ENCODE measurements at regions not wholly inside any gene's neighbourhood (a gene's known extent, or its start where the extent isn't known, plus 50 kb on each side); places are given as distances from the start of the nearest gene placed in this dataset.

- DNase-seq = no peak
These were observed 313.6 kb upstream of the SULF2 start for GRCh38 chr20:48098866-48099265.

- DNase-seq = no peak
These were observed 312.8 kb upstream of the SULF2 start for GRCh38 chr20:48098099-48098498.

DNA sequence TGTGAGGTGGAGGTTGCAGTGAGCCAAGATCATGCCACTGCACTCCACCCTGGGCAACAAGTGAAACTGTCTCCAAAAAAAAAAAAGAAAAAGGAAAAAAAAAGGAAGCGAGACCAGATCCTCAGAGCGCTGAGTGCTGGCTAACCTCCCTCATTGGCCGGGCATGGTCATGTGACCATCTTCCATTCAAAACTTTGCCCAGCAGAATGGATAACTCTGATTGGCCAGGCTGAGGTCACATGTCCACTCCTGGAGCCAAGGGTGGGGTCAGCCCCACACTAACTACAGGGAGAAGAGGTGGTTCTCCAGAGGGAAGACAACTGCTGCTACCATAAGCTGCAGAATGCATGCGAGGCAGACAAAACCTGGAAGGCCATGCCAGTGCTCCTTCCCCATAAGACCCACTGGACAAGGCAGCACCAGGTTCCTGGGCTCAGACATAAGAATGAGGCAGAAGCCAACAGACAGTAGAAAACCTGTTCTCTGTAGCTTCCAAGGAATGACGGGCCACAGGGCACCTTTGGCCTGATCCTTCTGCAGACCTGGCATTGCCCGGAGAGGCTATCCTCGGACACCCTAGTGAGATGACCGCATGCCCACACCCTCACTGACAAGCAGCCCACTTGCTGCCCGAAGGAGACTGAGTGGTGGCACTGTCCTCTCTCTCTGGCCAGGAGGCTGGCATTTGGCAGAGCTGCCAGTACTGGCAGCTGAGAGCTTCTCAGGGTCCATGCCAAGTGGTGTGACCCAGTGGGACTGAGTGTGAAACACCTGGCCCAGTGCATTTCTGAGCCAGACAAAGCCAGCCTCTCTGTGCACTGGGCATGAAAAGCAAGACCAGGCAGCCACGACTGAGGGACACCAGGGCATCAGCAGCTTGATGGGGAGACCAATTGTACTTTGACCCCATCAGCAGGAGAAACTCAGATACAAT is 311.9 kb upstream of the SULF2 start:
- no peak for DNase-seq

GRCh38 chr20:48096212-48096875 is 311.1 kb upstream of the SULF2 start:
- DNase-seq = no peak

- no peak for DNase-seq
These were observed 309.7 kb upstream of the SULF2 start for GRCh38 chr20:48094944-48095343.

- DNase-seq = no peak
These were observed 309.0 kb upstream of the SULF2 start for GRCh38 chr20:48094196-48094749.

DNA sequence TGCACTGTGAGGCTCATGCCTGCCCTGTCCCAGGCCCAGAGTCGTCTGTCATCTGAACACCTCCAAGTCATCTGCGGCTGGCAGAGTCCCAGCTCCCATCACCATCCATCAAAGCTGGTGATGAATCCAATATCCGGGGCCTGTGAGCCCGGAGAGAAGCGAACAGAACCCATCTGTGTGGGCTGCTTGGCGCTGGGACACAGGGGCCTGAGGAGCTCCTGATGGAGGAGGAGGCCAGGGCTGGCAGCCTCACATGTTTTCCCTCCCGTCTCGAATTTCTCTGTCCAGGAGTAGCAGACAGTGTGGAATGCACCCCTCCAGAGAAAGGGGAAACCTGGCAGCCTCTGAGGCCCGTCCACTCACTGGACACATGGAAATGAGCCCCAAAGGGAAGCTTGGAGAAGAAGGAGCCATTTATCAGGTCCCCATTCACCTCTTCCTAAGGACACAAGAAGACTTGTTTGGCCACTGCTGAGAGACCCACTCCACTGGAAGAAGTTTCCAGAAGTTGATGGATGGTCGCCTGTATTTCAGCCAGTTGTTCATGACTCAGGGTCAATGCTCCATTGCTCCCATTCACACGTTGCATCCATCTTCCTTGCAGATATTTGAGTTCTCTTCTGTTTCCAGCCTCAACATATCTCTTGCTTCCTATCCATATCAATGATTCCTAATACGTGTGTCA is 307.5 kb upstream of the SULF2 start:
- no peak for DNase-seq

- DNase-seq = no peak
These were observed 305.5 kb upstream of the SULF2 start for GRCh38 chr20:48090784-48091183.

GRCh38 chr20:48090314-48090713 is 305.0 kb upstream of the SULF2 start:
- DNase-seq = no peak

- no peak for DNase-seq
These were observed 295.3 kb upstream of the SULF2 start for GRCh38 chr20:48080583-48080982.

DNA sequence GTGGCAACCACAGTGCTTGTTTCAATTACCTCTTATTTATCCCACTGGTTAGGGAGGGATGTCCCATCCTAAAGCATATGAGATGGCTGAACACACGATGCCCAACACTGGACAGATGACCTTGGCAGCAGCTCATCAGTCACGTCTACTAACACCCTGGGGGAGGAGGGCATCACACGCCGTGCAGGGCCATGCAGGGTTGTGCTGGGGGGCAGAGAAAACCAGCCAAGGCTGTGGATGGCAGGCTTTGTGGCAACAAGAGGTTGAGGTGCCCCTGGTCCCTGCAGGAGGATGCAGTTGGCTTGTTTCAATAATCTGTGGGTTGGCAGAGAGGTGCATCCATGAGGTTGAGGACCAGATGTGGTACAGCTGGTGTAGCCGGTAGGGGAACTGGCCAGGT is 293.7 kb upstream of the SULF2 start:
- no peak for DNase-seq

DNA sequence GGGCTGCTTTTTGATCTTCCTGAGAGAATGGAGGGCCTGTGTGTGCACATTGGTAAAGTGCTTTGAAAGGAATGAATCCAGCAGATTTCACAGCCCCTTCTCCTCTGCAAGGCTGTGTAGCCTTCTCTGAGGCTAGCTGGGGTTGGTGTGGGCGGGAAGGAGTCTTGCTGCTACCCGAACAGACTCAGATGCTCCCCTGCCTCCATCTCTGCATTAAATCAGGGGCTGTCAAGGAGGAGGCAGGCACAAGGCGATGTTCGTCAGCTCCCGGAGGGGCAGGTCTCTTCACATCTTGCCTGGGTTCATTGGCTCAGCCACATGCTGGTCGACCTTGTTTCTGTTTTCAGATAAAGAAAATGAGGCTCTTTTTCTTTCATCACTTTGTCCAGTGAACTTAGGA is 291.5 kb upstream of the SULF2 start:
- no peak for DNase-seq

- DNase-seq = no peak
These were observed 291.0 kb upstream of the SULF2 start for GRCh38 chr20:48076247-48076646.

DNA sequence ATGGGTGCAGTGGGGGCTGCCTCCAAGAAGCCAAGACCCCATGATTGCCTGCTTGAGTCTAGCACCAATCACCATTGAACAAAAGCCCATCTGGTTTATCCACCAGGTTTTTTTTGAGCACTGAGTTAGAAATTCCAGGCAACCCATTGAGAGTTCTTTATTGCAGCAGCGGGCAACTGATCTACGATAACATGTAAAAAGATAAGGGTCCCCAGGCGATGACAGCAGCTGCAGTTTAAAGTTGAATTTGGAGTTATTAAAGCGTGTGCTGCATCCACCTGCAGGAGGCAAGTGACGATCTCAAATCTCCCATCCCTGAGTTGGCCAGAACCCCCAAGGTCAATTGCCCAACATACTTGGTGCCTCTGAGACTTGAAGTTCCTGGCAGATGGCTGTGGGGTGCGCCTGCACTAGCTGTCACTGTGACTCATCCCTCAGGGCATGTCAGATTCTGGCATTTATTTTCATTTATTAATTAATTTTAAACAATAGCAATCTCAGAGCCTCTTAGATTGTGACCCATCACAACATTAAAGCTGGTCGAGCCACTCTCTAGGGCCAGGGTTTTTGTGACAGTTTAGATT is 290.4 kb upstream of the SULF2 start:
- no peak for DNase-seq

DNA sequence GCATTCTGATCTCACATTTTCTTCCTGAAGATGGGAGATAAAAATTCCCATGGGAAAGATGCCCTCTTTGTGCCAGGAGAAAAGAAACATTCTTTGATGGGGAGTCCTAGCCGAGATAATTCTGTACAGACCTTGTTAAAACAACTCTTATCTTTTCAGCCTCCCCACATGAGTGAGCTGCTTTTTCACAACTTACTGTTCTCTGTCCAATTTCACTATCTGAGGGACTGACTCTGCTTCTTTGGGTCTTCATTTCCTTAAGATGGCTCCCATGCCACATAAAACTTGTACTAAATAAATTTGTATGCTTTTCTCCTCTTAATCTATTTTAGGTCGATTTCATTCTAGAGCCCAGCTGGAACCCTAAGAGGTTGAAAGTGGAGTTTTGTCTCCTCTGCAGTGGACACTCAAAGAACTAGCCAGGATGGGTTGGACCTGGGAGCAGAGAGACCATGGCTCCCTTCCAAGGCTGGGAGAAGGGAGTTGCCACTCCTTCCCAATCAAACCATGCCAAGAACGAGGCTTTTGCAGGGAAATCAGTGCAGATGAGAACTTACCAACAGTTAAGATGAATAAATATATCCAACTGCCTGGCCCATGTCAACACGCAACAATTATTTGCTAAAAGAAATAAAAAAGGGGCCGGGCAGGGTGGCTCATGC is 285.8 kb upstream of the SULF2 start:
- DNase-seq = no peak

DNA sequence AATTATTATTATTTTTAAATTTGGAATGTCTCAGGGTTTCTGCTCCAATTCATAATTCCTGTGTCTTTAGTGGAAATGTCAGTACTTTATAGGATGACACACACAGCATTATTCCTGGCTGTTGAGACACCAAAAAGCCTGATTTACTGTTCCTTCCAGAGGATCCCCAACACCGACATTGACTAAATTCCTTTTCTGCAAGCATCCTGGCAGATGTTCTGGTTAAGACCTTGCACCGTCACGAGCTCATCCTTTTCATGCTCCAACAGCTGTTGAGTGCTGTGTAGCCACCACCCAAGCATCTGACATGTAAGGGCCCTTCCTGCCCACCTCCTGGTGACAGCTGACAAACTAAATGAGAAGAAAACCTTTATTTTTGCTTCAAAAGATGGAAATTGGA is 284.3 kb upstream of the SULF2 start:
- no peak for DNase-seq

DNA sequence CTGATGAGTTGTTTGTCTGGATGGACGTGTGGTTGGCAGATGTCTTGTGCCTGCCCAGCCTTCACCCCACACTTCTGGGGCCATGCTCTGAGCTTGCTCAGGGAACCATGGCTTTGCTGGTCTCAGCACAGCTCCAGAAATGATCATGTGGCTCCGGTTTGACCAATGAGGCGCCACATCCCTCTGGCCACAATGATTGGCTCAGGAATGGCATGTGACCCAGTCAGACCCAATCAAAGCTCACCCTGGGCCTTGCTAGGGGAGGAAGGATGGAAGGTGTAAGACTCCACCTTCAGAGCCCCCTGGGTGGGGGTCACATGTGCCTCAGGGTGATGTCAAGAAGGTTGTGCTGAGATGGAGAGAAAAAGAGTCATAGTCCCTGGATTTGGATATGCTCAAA is 281.6 kb upstream of the SULF2 start:
- DNase-seq = no peak

DNA sequence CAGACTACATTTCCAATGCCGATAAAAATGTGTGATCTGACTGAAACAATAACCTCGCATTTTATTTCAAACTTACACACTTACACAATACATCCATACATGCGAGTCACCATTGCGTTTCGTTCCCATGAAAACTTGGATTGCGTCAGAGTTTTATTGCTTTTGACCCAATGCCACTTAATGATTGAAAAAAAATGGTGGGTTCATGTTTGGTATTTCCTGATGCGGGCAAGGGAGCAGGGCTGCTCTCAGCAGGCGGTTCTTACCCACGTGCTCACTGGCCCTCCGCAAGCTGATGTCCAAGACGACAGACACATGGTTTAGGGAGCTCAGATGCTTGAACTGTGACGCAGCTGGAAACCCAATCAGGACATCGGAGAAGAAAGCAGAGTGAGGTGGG is 281.0 kb upstream of the SULF2 start:
- DNase-seq = no peak

DNA sequence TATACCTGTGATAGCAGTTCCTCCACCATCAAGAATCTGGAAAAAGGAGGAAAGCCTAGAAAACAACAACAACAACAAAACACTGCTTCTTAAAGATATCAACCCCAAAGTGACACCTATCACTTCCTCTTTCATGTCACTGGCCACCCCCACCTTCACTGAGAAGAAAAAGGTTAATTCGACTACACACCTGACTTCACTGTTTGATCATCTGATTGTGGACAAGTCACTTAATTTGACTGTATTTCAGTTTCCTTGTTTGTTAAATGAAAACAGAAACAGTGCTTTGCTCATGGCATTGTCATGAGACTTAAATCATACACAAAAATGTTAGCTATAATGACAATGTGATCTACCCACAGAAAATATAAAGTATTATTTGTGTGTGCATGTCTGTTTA is 280.6 kb upstream of the SULF2 start:
- no peak for DNase-seq

- no peak for DNase-seq
These were observed 279.6 kb upstream of the SULF2 start for GRCh38 chr20:48064929-48065328.

DNA sequence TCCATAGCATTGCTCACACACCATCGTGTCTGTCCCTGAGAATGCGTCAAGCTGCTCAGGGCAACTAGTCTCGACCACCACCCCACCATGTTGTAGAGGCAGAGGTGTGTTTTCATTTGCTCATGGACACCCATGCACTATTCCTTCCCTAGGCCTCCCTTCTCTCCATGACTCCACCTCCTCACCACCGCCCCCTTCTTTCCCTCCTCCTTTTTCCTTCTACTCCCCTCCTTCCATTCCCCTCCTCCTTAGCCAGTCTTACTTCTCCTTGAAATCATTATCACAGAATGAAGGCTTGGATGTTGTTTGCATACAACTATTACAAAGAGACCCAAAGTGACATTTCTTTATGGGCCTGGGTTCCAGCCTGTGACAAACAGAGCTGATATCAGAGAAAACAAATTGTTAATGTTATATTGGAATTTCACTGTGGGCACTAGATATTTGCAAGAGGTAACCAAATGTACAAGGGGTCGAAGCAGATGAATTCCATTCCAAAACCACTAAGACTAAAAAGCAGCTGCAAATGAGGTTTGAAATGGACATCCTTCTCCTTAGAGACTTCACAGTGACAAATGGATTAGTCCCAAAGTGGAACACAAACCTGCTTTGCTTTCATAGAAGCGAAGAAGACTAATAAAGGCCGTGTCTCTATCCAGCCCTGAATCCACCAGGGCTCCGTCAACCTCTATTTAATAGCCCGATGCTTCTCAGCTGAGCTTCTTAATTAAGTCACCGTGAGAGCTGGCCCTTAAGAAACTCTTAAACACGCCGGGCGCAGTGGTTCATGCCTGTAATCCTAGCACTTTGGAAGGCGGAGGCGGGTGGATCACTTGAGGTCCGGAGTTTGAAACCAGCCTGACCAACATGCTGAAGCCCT is 275.8 kb upstream of the SULF2 start:
- no peak for DNase-seq

Data from stimulated activated naive CD4-positive, alpha-beta T cell (primary cell).